Activated naive CD8-positive, alpha-beta T cell (primary cell): ENCODE measurements at regions not wholly inside any gene's neighbourhood (a gene's known extent, or its start where the extent isn't known, plus 50 kb on each side); places are given as distances from the start of the nearest gene placed in this dataset.

ENCODE experiments used
- H3K27ac Mint-ChIP-seq: one replicate; pipeline ENCODE4 v1.8.0; 2021; ENCODE audit warnings: mixed read lengths
- H3K27me3 Mint-ChIP-seq: one replicate; pipeline ENCODE4 v1.8.0; 2021; ENCODE audit warnings: mixed read lengths
- H3K36me3 Mint-ChIP-seq: one replicate; pipeline ENCODE4 v1.8.0; 2021; ENCODE audit warnings: mixed read lengths
- H3K4me1 Mint-ChIP-seq: one replicate; pipeline ENCODE4 v1.8.0; 2021; ENCODE audit warnings: low read depth, mixed read lengths
- H3K4me3 Mint-ChIP-seq: one replicate; pipeline ENCODE4 v1.8.0; 2021; ENCODE audit warnings: mild to moderate bottlenecking, mixed read lengths
- H3K9me3 Mint-ChIP-seq: one replicate; pipeline ENCODE4 v1.8.0; 2021; ENCODE audit warnings: low read depth, mixed read lengths

GRCh38 chrX:9162698-9163097 lies 128.8 kb upstream of the FAM9B start:
- H3K27me3 Mint-ChIP-seq, result no peaks in the 10 kb centered on the region
- no peaks in the 10 kb centered on the region for H3K9me3 Mint-ChIP-seq
- no peak overlapping the region for H3K27ac Mint-ChIP-seq
- no peak overlapping the region for H3K4me3 Mint-ChIP-seq
- H3K36me3 Mint-ChIP-seq, result no peaks in the 10 kb centered on the region
- peaks cover 46% of the 10 kb centered on the region for H3K4me1 Mint-ChIP-seq

- no peaks in the 10 kb centered on the region for H3K9me3 Mint-ChIP-seq
- H3K27me3 Mint-ChIP-seq, result no peaks in the 10 kb centered on the region
- H3K27ac Mint-ChIP-seq, result peak overlapping the region; percentile 54
- H3K4me1 Mint-ChIP-seq, result peaks cover 46% of the 10 kb centered on the region
- H3K36me3 Mint-ChIP-seq, result no peaks in the 10 kb centered on the region
- H3K4me3 Mint-ChIP-seq, result no peak overlapping the region
These were observed 129.3 kb upstream of the FAM9B start for GRCh38 chrX:9163214-9163709.

- Mint-ChIP-seq H3K27ac (no peak overlapping the region), H3K4me1 (peaks cover 47% of the 10 kb centered on the region), H3K4me3 (no peak overlapping the region)
These were observed 130.2 kb upstream of the FAM9B start for GRCh38 chrX:9164086-9164485.

GRCh38 chrX:9164533-9165426 lies 130.9 kb upstream of the FAM9B start:
- Mint-ChIP-seq H3K36me3 (peaks cover 2% of the 10 kb centered on the region), H3K4me1 (peaks cover 47% of the 10 kb centered on the region), H3K27ac (peak overlapping the region; percentile 78), H3K27me3 (no peaks in the 10 kb centered on the region), H3K4me3 (no peak overlapping the region), H3K9me3 (no peaks in the 10 kb centered on the region)

More at GRCh38 chrX:9164086-9164485, 130.2 kb upstream of the FAM9B start:
- no peaks in the 10 kb centered on the region for H3K9me3 Mint-ChIP-seq
- no peaks in the 10 kb centered on the region for H3K27me3 Mint-ChIP-seq
- H3K36me3 Mint-ChIP-seq, result peaks cover 2% of the 10 kb centered on the region

GRCh38 chrX:9166584-9166944 lies 132.6 kb upstream of the FAM9B start:
- no peaks in the 10 kb centered on the region for H3K27me3 Mint-ChIP-seq
- H3K4me1 Mint-ChIP-seq, result peaks cover 41% of the 10 kb centered on the region
- no peaks in the 10 kb centered on the region for H3K9me3 Mint-ChIP-seq
- H3K36me3 Mint-ChIP-seq, result peaks cover 2% of the 10 kb centered on the region
- no peak overlapping the region for H3K4me3 Mint-ChIP-seq
- H3K27ac Mint-ChIP-seq, result peak overlapping the region; percentile 91

- no peaks in the 10 kb centered on the region for H3K27me3 Mint-ChIP-seq
These were observed 138.0 kb upstream of the FAM9B start for GRCh38 chrX:9171841-9172463.

GRCh38 chrX:9172464-9172850 lies 138.5 kb upstream of the FAM9B start:
- H3K4me1 Mint-ChIP-seq, result peaks cover 1% of the 10 kb centered on the region
- no peak overlapping the region for H3K27ac Mint-ChIP-seq
- H3K9me3 Mint-ChIP-seq, result no peaks in the 10 kb centered on the region
- peaks cover 2% of the 10 kb centered on the region for H3K36me3 Mint-ChIP-seq
- no peak overlapping the region for H3K4me3 Mint-ChIP-seq
- H3K27me3 Mint-ChIP-seq, result no peaks in the 10 kb centered on the region

More at GRCh38 chrX:9171841-9172463, 138.0 kb upstream of the FAM9B start:
- Mint-ChIP-seq H3K27ac (no peak overlapping the region), H3K36me3 (peaks cover 2% of the 10 kb centered on the region), H3K9me3 (no peaks in the 10 kb centered on the region), H3K4me3 (no peak overlapping the region), H3K4me1 (peaks cover 1% of the 10 kb centered on the region)

- H3K27ac Mint-ChIP-seq, result no peak overlapping the region
- peaks cover 2% of the 10 kb centered on the region for H3K36me3 Mint-ChIP-seq
- H3K4me1 Mint-ChIP-seq, result no peaks in the 10 kb centered on the region
- H3K4me3 Mint-ChIP-seq, result no peak overlapping the region
- H3K27me3 Mint-ChIP-seq, result no peaks in the 10 kb centered on the region
- no peaks in the 10 kb centered on the region for H3K9me3 Mint-ChIP-seq
These were observed 146.7 kb upstream of the FAM9B start for GRCh38 chrX:9180623-9181022.

- Mint-ChIP-seq H3K36me3 (peaks cover 2% of the 10 kb centered on the region), H3K4me3 (no peak overlapping the region), H3K27ac (no peak overlapping the region), H3K9me3 (no peaks in the 10 kb centered on the region), H3K4me1 (no peaks in the 10 kb centered on the region), H3K27me3 (no peaks in the 10 kb centered on the region)
These were observed 148.1 kb upstream of the FAM9B start for GRCh38 chrX:9182041-9182440.

GRCh38 chrX:9183481-9183880 lies 149.6 kb upstream of the FAM9B start:
- no peak overlapping the region for H3K27ac Mint-ChIP-seq
- no peaks in the 10 kb centered on the region for H3K9me3 Mint-ChIP-seq
- H3K36me3 Mint-ChIP-seq, result peaks cover 2% of the 10 kb centered on the region
- H3K27me3 Mint-ChIP-seq, result no peaks in the 10 kb centered on the region
- H3K4me1 Mint-ChIP-seq, result peaks cover 1% of the 10 kb centered on the region
- no peak overlapping the region for H3K4me3 Mint-ChIP-seq

GRCh38 chrX:9184211-9184610 lies 150.3 kb upstream of the FAM9B start:
- Mint-ChIP-seq H3K27ac (no peak overlapping the region), H3K9me3 (no peaks in the 10 kb centered on the region), H3K27me3 (no peaks in the 10 kb centered on the region), H3K4me1 (peaks cover 1% of the 10 kb centered on the region), H3K4me3 (no peak overlapping the region), H3K36me3 (peaks cover under 1% of the 10 kb centered on the region)

GRCh38 chrX:9188117-9188516 lies 154.2 kb upstream of the FAM9B start:
- no peaks in the 10 kb centered on the region for H3K9me3 Mint-ChIP-seq
- peaks cover 3% of the 10 kb centered on the region for H3K36me3 Mint-ChIP-seq
- H3K27ac Mint-ChIP-seq, result no peak overlapping the region
- no peaks in the 10 kb centered on the region for H3K27me3 Mint-ChIP-seq
- H3K4me3 Mint-ChIP-seq, result no peak overlapping the region
- H3K4me1 Mint-ChIP-seq, result peaks cover 1% of the 10 kb centered on the region

GRCh38 chrX:9189286-9189685 lies 155.4 kb upstream of the FAM9B start:
- H3K4me3 Mint-ChIP-seq, result no peak overlapping the region
- H3K9me3 Mint-ChIP-seq, result no peaks in the 10 kb centered on the region
- H3K27ac Mint-ChIP-seq, result no peak overlapping the region
- H3K4me1 Mint-ChIP-seq, result peaks cover 1% of the 10 kb centered on the region
- H3K27me3 Mint-ChIP-seq, result no peaks in the 10 kb centered on the region
- peaks cover 3% of the 10 kb centered on the region for H3K36me3 Mint-ChIP-seq

GRCh38 chrX:9191392-9191791 lies 157.5 kb upstream of the FAM9B start:
- Mint-ChIP-seq H3K27me3 (no peaks in the 10 kb centered on the region), H3K36me3 (peaks cover 3% of the 10 kb centered on the region), H3K27ac (no peak overlapping the region), H3K4me1 (peaks cover 12% of the 10 kb centered on the region), H3K9me3 (no peaks in the 10 kb centered on the region), H3K4me3 (no peak overlapping the region)

- Mint-ChIP-seq H3K36me3 (peaks cover 3% of the 10 kb centered on the region), H3K4me1 (peaks cover 11% of the 10 kb centered on the region), H3K27ac (no peak overlapping the region), H3K27me3 (no peaks in the 10 kb centered on the region), H3K4me3 (no peak overlapping the region), H3K9me3 (no peaks in the 10 kb centered on the region)
These were observed 161.4 kb upstream of the FAM9B start for GRCh38 chrX:9195199-9195880.
